MCF 10A (cell line): ENCODE measurements at regions not wholly inside any gene's neighbourhood (a gene's known extent, or its start where the extent isn't known, plus 50 kb on each side); places are given as distances from the start of the nearest gene placed in this dataset.

ENCODE experiments used
- BruUV-seq: library from RNA; stranded (reverse); fragments of 400-500 nt; replicated peaks from 2 replicates; lab custom pipeline; 2021; lab: Mats Ljungman, UMichigan
- CTCF ChIA-PET: fragments of 300-600 bp; sonication (Branson Sonifier 250); formaldehyde crosslinking; extraction: SDS; loops from one replicate; lab custom pipeline; 2021; ENCODE audit warnings: antibody characterized with exemption, inconsistent platforms; lab: Yijun Ruan, JAX
- POLR2A ChIA-PET: fragments of 300-600, 350-650 bp; sonication (Branson Sonifier 250); formaldehyde crosslinking; extraction: SDS; loops from one replicate; lab custom pipeline; 2020; ENCODE audit warnings: antibody characterized with exemption, inconsistent platforms; lab: Yijun Ruan, JAX
- DNase-seq: peaks from one replicate; pipeline ENCODE4 v3.0.0-alpha.2; 2018; ENCODE audit not compliant: unreplicated experiment
- H3K27ac Mint-ChIP-seq: one replicate; pipeline ENCODE4 v1.8.0; 2022; ENCODE audit warnings: mild to moderate bottlenecking, low read depth, mixed read lengths; ENCODE audit not compliant: unreplicated experiment
- H3K27me3 Mint-ChIP-seq: one replicate; pipeline ENCODE4 v1.8.0; 2022; ENCODE audit warnings: mixed read lengths; ENCODE audit not compliant: insufficient read depth, unreplicated experiment
- H3K36me3 Mint-ChIP-seq: one replicate; pipeline ENCODE4 v1.8.0; 2022; ENCODE audit warnings: mild to moderate bottlenecking, moderate library complexity, mixed read lengths; ENCODE audit not compliant: insufficient read depth, unreplicated experiment
- H3K4me1 Mint-ChIP-seq: one replicate; pipeline ENCODE4 v1.8.0; 2022; ENCODE audit warnings: mixed read lengths; ENCODE audit not compliant: insufficient read depth, unreplicated experiment
- H3K4me3 Mint-ChIP-seq: one replicate; pipeline ENCODE4 v1.8.0; 2022; ENCODE audit warnings: mild to moderate bottlenecking, moderate library complexity, mixed read lengths; ENCODE audit not compliant: unreplicated experiment
- H3K9me3 Mint-ChIP-seq: one replicate; pipeline ENCODE4 v1.8.0; 2022; ENCODE audit warnings: mixed read lengths; ENCODE audit not compliant: unreplicated experiment
- intact Hi-C: fragments of 100-400 bp; cut with micrococcal nuclease; formaldehyde crosslinking; loops from 2 replicates; pipeline ENCODE4 v1.14.1; 2022
- TF ChIP-seq, protein P1 (sequence below): fragments of 200-600 bp; IDR thresholded peaks from one replicate; pipeline ENCODE4 v1.8.0; 2022; ENCODE audit warnings: antibody characterized with exemption, mild to moderate bottlenecking; ENCODE audit not compliant: unreplicated experiment

DNA sequence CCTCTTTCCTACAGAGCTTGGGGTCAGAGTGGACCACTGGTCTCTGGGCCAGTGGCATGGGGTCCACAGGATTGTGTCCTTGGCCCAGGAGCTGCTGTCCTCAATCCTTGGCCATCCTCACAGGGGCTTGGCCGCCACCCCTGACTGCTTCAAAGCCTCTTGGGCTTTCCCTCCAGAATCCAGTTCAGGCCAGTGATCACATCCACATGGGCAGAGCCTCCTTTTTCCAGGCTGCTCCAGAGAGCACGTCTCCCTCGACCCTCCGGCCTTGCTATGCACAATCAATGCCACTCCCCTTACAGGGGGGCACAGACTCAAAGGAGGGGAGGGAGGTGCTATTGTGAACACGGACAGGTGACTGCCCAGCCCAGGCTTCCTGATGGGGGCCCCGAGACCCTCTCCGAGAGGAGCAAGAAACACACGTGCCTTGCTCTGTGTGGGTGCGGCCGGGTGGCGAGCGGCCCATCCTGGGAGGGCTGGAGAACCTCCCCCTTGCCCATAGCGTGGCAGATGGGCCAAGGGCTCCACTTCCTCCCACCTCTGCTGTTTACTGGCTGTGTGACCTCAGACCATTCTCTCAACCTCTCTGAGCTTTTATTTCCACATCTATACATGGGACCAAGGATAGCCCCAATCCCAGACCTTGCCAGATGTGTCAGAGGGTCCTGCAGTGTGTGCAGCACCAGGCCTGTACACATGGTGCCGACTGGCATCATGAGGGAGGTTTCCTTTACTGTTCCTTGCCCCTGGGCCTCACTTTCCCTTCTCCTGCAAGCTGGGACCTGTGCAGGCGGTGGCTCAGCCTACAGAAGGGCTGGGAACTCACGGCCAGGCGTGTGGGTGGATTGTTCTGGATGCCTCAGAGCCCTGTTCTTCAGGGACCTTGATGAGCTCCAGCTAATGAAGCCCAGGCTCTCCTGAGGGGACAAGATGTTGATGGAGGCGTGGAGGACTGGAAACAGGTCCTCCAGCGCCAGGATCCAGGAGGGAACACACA is 229.0 kb upstream of the GSE1 start:
- H3K36me3 Mint-ChIP-seq, result no peaks in the 10 kb centered on the region
- CTCF ChIA-PET, result interaction anchor here (0.6 to 1.5 kb wide), 2 partner anchors 11 to 13 kb away, joined by 3 to 4 read pairs; no protein-coding TSS in a partner anchor
- H3K27ac Mint-ChIP-seq, result no peak overlapping the region
- intact Hi-C loops, result no loop called here
- POLR2A ChIA-PET, result interaction anchor here (0.9 to 2.9 kb wide), 7 partner anchors 11 to 229 kb away, joined by 3 to 16 read pairs (median 5); partner anchors contain the start of gene GSE1
- H3K27me3 Mint-ChIP-seq, result no peaks in the 10 kb centered on the region
- peaks cover 8% of the 10 kb centered on the region for H3K9me3 Mint-ChIP-seq
- H3K4me3 Mint-ChIP-seq, result no peak overlapping the region
- DNase-seq, result peak; percentile 87
- no TSS peak for BruUV-seq
- TF ChIP-seq, protein P1, sequence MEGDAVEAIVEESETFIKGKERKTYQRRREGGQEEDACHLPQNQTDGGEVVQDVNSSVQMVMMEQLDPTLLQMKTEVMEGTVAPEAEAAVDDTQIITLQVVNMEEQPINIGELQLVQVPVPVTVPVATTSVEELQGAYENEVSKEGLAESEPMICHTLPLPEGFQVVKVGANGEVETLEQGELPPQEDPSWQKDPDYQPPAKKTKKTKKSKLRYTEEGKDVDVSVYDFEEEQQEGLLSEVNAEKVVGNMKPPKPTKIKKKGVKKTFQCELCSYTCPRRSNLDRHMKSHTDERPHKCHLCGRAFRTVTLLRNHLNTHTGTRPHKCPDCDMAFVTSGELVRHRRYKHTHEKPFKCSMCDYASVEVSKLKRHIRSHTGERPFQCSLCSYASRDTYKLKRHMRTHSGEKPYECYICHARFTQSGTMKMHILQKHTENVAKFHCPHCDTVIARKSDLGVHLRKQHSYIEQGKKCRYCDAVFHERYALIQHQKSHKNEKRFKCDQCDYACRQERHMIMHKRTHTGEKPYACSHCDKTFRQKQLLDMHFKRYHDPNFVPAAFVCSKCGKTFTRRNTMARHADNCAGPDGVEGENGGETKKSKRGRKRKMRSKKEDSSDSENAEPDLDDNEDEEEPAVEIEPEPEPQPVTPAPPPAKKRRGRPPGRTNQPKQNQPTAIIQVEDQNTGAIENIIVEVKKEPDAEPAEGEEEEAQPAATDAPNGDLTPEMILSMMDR, result no peak
- peaks cover 19% of the 10 kb centered on the region for H3K4me1 Mint-ChIP-seq

DNA sequence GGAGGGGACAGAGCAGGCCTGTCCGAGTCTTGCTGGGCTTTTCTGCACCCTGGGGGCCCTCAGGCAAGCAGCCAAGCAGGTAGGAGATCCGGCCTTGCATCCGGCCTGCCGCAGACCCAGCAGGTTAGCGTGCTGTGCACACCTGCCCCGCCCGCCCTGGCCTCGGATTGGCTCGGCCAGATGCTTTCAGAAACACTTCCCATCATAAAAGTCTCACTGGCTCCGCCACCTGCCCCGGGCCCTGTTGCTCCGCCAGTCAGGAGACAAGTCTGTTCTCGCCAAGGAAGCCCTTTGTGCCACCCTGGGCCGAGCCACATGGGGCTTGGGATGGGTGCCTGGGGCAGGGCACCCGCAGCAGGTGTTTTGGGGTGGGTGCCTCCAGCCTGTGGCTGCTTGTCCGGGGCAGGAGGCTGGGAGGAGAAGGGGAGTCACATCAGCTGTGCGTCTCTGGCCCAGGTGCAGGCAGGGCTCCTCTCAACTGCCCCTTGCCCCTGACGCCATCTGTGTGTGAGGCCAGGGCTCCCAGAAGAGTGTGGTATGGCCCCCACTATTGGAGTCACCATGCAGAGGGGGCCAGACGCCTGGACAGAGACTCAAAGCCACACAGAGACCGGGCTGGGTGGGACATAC is 228.2 kb upstream of the GSE1 start:
- H3K36me3 Mint-ChIP-seq, result no peaks in the 10 kb centered on the region
- H3K4me3 Mint-ChIP-seq, result peak overlapping the region; percentile 21
- ChIA-PET POLR2A (interaction anchor here (0.9 to 2.9 kb wide), 7 partner anchors 10 to 229 kb away, joined by 4 to 16 read pairs (median 5); partner anchors contain the start of gene GSE1), CTCF (interaction anchor here (0.6 to 1.5 kb wide), 2 partner anchors 10 to 14 kb away, joined by 3 to 4 read pairs; no protein-coding TSS in a partner anchor)
- no TSS peak for BruUV-seq
- no peaks in the 10 kb centered on the region for H3K27me3 Mint-ChIP-seq
- H3K9me3 Mint-ChIP-seq, result peaks cover 8% of the 10 kb centered on the region
- H3K4me1 Mint-ChIP-seq, result peaks cover 19% of the 10 kb centered on the region
- intact Hi-C loops, result no loop called here
- TF ChIP-seq, protein P1, result no peak
- no peak overlapping the region for H3K27ac Mint-ChIP-seq
- DNase-seq, result peak; percentile 91

DNA sequence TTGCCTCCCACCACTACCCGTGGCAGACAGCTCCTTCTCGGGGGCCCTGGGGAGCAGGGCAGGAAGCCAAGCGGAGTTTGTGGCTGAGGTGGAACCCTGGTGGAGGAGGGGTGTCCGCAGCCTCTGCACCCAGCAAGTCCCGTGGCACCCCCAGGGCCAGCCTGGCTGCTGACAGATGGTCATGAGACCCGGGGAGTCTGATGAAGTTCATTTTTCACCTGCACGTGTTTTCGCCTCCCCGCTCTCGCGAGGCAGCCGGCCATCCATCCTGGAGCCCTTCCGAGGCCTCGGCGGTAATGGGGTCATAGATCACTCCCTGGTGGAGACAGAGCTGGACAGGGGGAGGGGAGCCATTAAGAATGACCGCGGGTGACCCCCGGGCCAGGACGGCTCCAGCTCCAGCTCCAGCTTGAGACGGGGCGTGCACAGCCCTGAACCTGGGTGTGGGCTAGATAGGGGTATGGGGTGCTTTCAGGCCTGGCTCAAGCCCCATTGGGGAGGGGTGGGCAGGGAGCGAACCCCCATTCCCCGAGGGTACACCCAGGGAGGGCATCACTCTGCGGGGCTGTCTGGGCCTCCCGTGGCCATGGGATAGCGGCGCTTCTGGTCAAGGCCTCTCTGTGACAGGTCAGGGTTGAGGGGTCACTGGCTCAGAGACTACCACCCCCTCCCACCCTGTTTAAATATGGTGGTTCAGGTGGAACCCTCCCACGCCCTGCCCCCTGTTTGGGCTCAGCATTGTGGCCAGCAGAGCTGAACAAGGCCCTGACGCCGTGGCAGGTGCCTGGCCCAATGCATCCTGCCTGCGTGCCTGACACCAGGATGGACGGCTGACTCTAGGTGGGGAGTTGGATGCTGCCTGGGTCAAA is 227.4 kb upstream of the GSE1 start:
- no peak overlapping the region for H3K4me3 Mint-ChIP-seq
- H3K27ac Mint-ChIP-seq, result no peak overlapping the region
- H3K36me3 Mint-ChIP-seq, result no peaks in the 10 kb centered on the region
- intact Hi-C loops, result no loop called here
- ChIA-PET POLR2A (interaction anchor here (1.0 to 2.9 kb wide), 6 partner anchors 10 to 228 kb away, joined by 4 to 16 read pairs (median 6); partner anchors contain the start of gene GSE1), CTCF (interaction anchor here (1.2 to 1.4 kb wide), 2 partner anchors 110 to 172 kb away, joined by 3 read pairs; no protein-coding TSS in a partner anchor)
- peaks cover 27% of the 10 kb centered on the region for H3K4me1 Mint-ChIP-seq
- no peak for DNase-seq
- H3K27me3 Mint-ChIP-seq, result no peaks in the 10 kb centered on the region
- peaks cover 8% of the 10 kb centered on the region for H3K9me3 Mint-ChIP-seq
- no TSS peak for BruUV-seq
- TF ChIP-seq, protein P1, result no peak
